ENCODE measurements at regions not wholly inside any gene's neighbourhood (a gene's known extent, or its start where the extent isn't known, plus 50 kb on each side); places are given as distances from the start of the nearest gene placed in this dataset.
A peak's percentile ranks its signal among the peaks of the same experiment; 100 is the strongest.

DNA sequence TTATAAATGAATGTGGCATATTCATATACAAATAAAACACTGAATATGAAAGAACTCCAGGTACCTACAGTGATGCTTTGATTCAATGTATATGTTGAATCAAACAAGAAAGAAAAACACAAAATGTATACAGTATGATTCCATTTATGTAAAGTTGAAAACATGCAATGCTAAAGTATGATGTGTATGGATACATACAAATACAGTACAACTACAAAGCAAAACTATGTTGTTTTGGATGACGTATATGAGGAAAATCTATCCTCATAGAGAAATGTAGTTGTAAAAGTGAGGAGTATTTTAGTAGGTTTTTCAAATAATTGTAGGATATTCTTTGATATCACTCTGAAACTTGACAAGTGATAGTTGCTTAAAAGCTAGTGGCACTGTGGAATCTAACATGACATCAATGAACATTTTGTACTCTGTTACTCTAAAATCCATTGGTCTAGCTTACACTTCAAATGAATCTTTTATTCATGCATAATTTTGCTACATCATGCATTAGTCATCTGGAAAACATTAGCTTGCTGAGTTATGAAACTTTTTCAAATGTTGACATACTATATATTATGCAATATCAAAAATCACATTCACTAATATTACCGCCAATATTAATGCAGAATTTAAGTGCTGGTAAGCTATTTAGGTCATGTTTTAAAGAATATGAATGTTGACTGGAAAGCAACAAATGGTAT is 278.1 kb upstream of the CHRNA7 start:
- no peak for DNase-seq (ENCODE audit: low read depth)

- DNase-seq (ENCODE audit: low read depth) = no peak
Observed at GRCh38 chr15:31752905-31753304, 277.4 kb upstream of the CHRNA7 start.

DNA sequence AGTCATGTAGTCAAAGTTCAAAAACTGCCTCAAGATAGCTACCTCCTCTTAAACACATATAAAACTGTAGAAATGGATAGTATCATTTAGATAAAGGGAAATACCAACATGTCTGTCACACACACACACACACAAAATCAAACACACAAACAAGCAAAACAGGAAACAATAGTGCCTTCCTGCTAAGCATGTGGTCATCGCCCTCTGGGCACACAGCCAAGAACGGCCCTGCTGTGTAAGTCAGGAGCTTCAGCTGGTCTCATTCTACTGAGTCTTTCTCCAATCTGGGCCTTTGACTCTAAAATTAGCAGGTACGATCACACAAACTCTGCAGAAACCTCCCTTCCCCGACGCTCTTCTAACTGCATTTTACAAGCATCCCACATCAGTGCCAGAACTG is 272.2 kb upstream of the CHRNA7 start:
- DNase-seq (ENCODE audit: low read depth) = peak; percentile 24

DNA sequence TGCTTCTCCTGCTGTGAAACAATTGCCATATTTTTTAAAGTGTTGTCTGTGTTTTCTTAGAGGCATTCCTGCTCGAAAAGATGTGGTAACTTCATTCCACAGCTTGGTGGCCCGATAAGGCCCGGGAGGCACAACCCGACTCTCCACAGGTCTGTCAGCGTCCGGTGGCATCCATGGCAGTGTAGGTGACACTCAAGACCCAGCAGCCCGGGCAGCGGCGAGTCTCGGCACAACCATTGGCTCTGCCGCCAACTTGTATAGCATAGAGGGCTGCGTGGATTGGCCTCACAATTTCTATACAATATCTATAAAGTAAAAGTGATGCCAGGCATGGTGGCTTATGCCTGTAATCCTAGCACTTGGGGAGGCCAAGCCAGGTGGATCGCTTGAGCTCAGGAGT is 262.3 kb upstream of the CHRNA7 start:
- DNase-seq (ENCODE audit: low read depth) = no peak

DNA sequence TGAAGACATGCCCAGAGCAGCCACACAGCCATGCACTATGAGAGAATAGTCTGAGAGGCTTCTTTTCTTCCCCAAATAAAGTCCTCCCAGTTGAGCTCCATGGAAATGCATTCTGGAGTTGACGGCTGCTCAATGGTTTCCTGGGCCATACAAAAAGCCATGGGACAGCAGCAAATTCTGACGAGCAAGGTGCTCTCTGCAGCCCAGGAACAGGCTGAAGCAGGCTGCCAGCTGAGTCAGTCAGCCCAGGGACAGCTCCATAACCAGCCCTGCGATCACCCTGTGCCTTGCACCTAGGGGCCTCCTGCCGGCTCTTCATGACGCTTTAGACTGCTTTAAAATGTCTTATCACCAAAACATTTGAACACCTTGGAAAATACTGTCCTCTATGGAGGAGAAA is 256.3 kb upstream of the CHRNA7 start:
- no peak for DNase-seq (ENCODE audit: low read depth)

DNA sequence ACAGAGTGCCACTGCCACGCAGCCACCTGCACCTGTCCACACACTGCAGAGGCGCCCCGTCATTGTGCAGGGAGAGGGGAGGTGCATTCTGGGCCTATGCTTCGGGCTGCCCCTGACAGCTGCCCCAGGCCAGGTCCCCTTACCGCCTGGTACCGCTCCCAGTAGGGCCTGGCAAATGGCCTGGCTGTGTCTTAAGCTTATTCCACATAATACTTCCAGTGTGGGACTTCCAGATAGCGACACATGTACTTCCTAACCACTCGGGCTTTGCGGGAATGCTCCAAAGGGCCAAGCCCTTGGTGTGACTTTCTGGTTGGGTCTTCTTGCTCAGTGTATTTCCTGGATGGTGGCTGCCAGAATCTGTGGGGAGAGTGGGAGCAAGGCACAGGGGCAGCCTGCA is 254.3 kb upstream of the CHRNA7 start:
- DNase-seq (ENCODE audit: low read depth) = no peak

GRCh38 chr15:31781261-31781660 is 249.1 kb upstream of the CHRNA7 start:
- no peak for DNase-seq (ENCODE audit: low read depth)

- DNase-seq (ENCODE audit: low read depth) = no peak
Observed at GRCh38 chr15:31782016-31782783, 248.1 kb upstream of the CHRNA7 start.

GRCh38 chr15:31782951-31783350 is 247.4 kb upstream of the CHRNA7 start:
- no peak for DNase-seq (ENCODE audit: low read depth)

GRCh38 chr15:31786360-31786759 is 244.0 kb upstream of the CHRNA7 start:
- no peak for DNase-seq (ENCODE audit: low read depth)

- no peak for DNase-seq (ENCODE audit: low read depth)
Observed at GRCh38 chr15:31788104-31788503, 242.2 kb upstream of the CHRNA7 start.

GRCh38 chr15:31792611-31793199 is 237.6 kb upstream of the CHRNA7 start:
- DNase-seq (ENCODE audit: low read depth) = no peak

DNA sequence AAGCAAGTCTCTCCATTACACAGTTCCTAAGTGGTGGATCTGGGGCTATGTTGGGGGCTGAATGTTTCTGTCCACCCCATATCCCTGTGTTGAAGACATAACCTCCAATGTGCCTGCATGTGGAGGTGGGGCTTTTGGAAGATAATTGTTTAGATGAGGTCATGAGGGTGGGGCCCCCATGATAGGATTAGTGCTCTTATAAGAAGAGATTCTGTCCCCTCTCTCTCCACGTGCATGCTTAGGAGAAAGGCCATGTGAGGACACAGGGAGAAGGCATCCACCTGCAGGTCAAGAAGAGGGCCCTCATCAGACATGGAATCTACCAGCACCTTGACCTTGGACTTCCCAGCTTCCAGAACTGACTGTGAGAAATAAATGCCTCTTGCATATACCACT is 231.0 kb upstream of the CHRNA7 start:
- DNase-seq (ENCODE audit: low read depth) = no peak

DNA sequence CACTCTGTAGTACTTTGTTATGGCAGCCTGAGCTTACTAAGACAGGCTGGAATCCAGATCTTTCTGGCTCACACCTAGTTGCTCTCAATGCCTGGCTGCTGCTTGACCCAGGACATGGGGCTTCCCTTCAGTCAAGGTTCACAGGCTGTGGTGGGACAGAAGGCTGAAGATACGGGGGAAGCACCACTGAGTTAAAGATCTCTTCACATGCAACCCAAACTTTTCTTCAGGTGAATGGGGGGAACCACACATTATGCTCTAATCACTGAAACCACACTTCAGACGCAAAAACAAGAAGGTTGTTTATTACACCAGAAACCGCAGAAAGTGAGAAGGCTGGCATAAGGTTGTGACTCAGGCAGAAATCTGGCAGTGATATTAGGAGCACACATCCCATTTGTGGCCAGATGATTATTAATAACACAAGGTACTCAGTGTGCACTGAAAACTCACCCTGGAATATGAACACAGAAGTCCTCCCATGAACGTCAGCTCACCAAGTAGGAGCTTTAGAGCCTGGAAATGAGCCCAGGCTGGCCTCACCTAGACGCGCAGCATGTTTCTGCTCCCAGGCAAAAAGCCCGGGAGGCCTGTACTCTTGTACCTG is 230.5 kb upstream of the CHRNA7 start:
- DNase-seq (ENCODE audit: low read depth) = peak; percentile 19

DNA sequence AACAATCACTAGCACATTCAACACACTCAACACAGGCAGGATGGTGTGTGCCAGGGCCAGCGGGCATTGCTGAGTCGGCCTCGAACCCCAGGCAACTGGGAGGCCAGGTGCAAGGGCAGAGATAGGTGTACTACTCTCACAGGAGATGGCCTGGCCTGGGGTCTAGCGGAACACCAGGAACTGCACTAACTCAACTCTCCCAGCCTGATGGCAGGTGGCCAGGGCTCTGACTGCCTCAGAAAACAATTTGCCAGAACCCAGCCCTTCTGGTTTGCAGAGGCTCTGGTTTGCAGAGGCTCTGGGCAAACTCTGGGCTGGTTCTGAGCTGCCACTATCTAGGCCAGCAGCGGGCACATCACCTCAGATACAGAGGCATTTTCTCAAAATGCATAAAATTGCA is 229.2 kb upstream of the CHRNA7 start:
- DNase-seq (ENCODE audit: low read depth) = no peak

GRCh38 chr15:31802761-31803160 is 227.6 kb upstream of the CHRNA7 start:
- DNase-seq (ENCODE audit: low read depth) = no peak

- no peak for DNase-seq (ENCODE audit: low read depth)
Observed at GRCh38 chr15:31803388-31803884, 226.9 kb upstream of the CHRNA7 start.

GRCh38 chr15:31805090-31805662 is 225.1 kb upstream of the CHRNA7 start:
- no peak for DNase-seq (ENCODE audit: low read depth)

GRCh38 chr15:31806106-31806505 is 224.2 kb upstream of the CHRNA7 start:
- DNase-seq (ENCODE audit: low read depth) = no peak

DNA sequence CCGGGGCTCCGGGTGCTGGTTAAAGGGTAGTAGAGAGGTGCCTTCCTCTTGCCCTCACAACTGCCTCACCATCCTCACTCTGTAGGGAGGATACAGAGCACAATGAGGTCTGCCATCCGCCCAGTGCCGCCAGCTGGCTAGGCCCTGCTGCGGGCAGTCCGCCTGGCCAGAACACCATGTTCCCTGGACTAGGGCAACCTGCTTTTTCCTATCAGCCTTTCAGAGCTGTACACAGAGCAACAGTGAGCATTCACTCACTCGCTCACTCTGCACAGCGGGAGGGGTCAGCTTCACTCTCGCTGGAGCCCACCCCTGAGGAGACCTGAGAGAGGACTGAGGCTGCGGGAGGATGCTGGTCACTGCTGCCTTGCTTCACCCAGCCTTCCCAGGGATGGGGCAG is 218.7 kb upstream of the CHRNA7 start:
- DNase-seq (ENCODE audit: low read depth) = no peak

DNA sequence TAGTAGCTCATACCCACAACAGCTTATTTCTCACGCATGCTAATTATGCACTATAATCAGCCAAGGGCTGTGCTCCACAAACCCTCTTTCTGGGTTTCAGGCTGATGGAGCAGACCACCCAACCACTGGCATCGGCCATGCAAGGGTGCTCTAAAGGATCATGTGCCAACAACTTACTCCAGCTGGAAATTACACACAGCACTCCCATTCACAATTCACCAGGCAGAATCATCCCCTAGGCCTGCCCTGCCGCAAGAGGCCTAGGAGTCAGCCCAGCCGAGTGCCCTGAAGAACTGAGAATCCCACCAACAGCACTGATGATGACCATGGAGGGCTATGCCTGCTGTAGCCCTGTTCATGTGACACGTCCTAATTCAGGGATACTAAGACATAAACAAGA is 216.2 kb upstream of the CHRNA7 start:
- no peak for DNase-seq (ENCODE audit: low read depth)
